ENCODE measurements at regions not wholly inside any gene's neighbourhood (a gene's known extent, or its start where the extent isn't known, plus 50 kb on each side); places are given as distances from the start of the nearest gene placed in this dataset.
"Not testable (repeated sequence)": the region's sequence is repeated elsewhere in the genome, so short reads cannot be mapped to it uniquely, and the experiment has no call there.

GRCh38 chr2:75882530-75882929 is 171.8 kb upstream of the GCFC2 start:
- Histone ChIP-seq H3K4me1 (ENCODE audit: control insufficient read depth, extremely low read depth, insufficient read depth, low read length) (no peaks in the 10 kb centered on the region), H3K27ac (ENCODE audit: insufficient read depth, low read length) (no peak overlapping the region), H3K27me3 (ENCODE audit: control insufficient read depth, insufficient read depth, low read length) (no peaks in the 10 kb centered on the region), H2AFZ (ENCODE audit: low read length) (no peak overlapping the region), H3K4me3 (replicated peaks in 1 of 4; ENCODE audit: control extremely low read depth in 1 of 4, insufficient read depth in 1 of 4, low read depth in 3 of 4, low read length in 4 of 4) (no peak overlapping the region), H3K79me2 (ENCODE audit: control insufficient read depth, insufficient read depth, low read length) (no peaks in the 10 kb centered on the region), H3K36me3 (ENCODE audit: control insufficient read depth, insufficient read depth, low read length) (no peaks in the 10 kb centered on the region), H3K9me3 (ENCODE audit: control insufficient read depth, insufficient read depth, low read depth, low read length) (no peaks in the 10 kb centered on the region), H3K9ac (ENCODE audit: insufficient read depth, low read length) (no peak overlapping the region), H3K4me2 (ENCODE audit: extremely low read depth, insufficient read depth, low read length) (no peak overlapping the region), H4K20me1 (ENCODE audit: control insufficient read depth, extremely low read depth, insufficient read depth, low read length) (no peaks in the 10 kb centered on the region)
- TF ChIP-seq CTCF (conservative IDR thresholded peaks at IDR 0.05 in 1 of 2, IDR thresholded peaks at IDR 0.05 in 1 of 2; ENCODE audit: low read depth in 1 of 2, low read length in 2 of 2) (no peak), EZH2 (IDR thresholded peaks at IDR 0.05; ENCODE audit: low read length, missing control alignments) (no peak)
- DNase-seq (ENCODE audit: low read depth in 2 of 2), result no peak

GRCh38 chr2:75875606-75876005 is 164.9 kb upstream of the GCFC2 start:
- not testable (repeated sequence) for H3K9ac ChIP-seq (ENCODE audit: insufficient read depth, low read length); H3K79me2 ChIP-seq (ENCODE audit: control insufficient read depth, insufficient read depth, low read length); DNase-seq (ENCODE audit: low read depth in 2 of 2); H4K20me1 ChIP-seq (ENCODE audit: control insufficient read depth, extremely low read depth, insufficient read depth, low read length); H3K27ac ChIP-seq (ENCODE audit: insufficient read depth, low read length); H3K4me1 ChIP-seq (ENCODE audit: control insufficient read depth, extremely low read depth, insufficient read depth, low read length); H3K4me2 ChIP-seq (ENCODE audit: extremely low read depth, insufficient read depth, low read length); H3K9me3 ChIP-seq (ENCODE audit: control insufficient read depth, insufficient read depth, low read depth, low read length); H3K4me3 ChIP-seq (replicated peaks in 1 of 4; ENCODE audit: control extremely low read depth in 1 of 4, insufficient read depth in 1 of 4, low read depth in 3 of 4, low read length in 4 of 4); H2AFZ ChIP-seq (ENCODE audit: low read length); H3K36me3 ChIP-seq (ENCODE audit: control insufficient read depth, insufficient read depth, low read length); H3K27me3 ChIP-seq (ENCODE audit: control insufficient read depth, insufficient read depth, low read length)

- not testable (repeated sequence) for H3K27me3 ChIP-seq (ENCODE audit: control insufficient read depth, insufficient read depth, low read length); H3K9me3 ChIP-seq (ENCODE audit: control insufficient read depth, insufficient read depth, low read depth, low read length); H3K9ac ChIP-seq (ENCODE audit: insufficient read depth, low read length); H4K20me1 ChIP-seq (ENCODE audit: control insufficient read depth, extremely low read depth, insufficient read depth, low read length); H3K4me3 ChIP-seq (replicated peaks in 1 of 4; ENCODE audit: control extremely low read depth in 1 of 4, insufficient read depth in 1 of 4, low read depth in 3 of 4, low read length in 4 of 4); H3K27ac ChIP-seq (ENCODE audit: insufficient read depth, low read length); H2AFZ ChIP-seq (ENCODE audit: low read length); H3K79me2 ChIP-seq (ENCODE audit: control insufficient read depth, insufficient read depth, low read length); H3K36me3 ChIP-seq (ENCODE audit: control insufficient read depth, insufficient read depth, low read length); H3K4me2 ChIP-seq (ENCODE audit: extremely low read depth, insufficient read depth, low read length); DNase-seq (ENCODE audit: low read depth in 2 of 2); H3K4me1 ChIP-seq (ENCODE audit: control insufficient read depth, extremely low read depth, insufficient read depth, low read length)
Observed at GRCh38 chr2:75871762-75872614, 161.3 kb upstream of the GCFC2 start.

GRCh38 chr2:75870651-75871137 is 160.0 kb upstream of the GCFC2 start:
- no peak for DNase-seq (ENCODE audit: low read depth in 2 of 2)
- H3K79me2 ChIP-seq (ENCODE audit: control insufficient read depth, insufficient read depth, low read length), result no peaks in the 10 kb centered on the region
- H3K27ac ChIP-seq (ENCODE audit: insufficient read depth, low read length), result no peak overlapping the region
- no peak overlapping the region for H3K4me3 ChIP-seq (replicated peaks in 1 of 4; ENCODE audit: control extremely low read depth in 1 of 4, insufficient read depth in 1 of 4, low read depth in 3 of 4, low read length in 4 of 4)
- no peak overlapping the region for H3K9ac ChIP-seq (ENCODE audit: insufficient read depth, low read length)
- no peaks in the 10 kb centered on the region for H3K4me1 ChIP-seq (ENCODE audit: control insufficient read depth, extremely low read depth, insufficient read depth, low read length)
- no peaks in the 10 kb centered on the region for H3K27me3 ChIP-seq (ENCODE audit: control insufficient read depth, insufficient read depth, low read length)
- H3K36me3 ChIP-seq (ENCODE audit: control insufficient read depth, insufficient read depth, low read length), result no peaks in the 10 kb centered on the region
- no peaks in the 10 kb centered on the region for H4K20me1 ChIP-seq (ENCODE audit: control insufficient read depth, extremely low read depth, insufficient read depth, low read length)
- no peak overlapping the region for H3K4me2 ChIP-seq (ENCODE audit: extremely low read depth, insufficient read depth, low read length)
- no peak overlapping the region for H2AFZ ChIP-seq (ENCODE audit: low read length)
- TF ChIP-seq CTCF (conservative IDR thresholded peaks at IDR 0.05 in 1 of 2, IDR thresholded peaks at IDR 0.05 in 1 of 2; ENCODE audit: low read depth in 1 of 2, low read length in 2 of 2), result no peak
- TF ChIP-seq EZH2 (IDR thresholded peaks at IDR 0.05; ENCODE audit: low read length, missing control alignments), result no peak
- no peaks in the 10 kb centered on the region for H3K9me3 ChIP-seq (ENCODE audit: control insufficient read depth, insufficient read depth, low read depth, low read length)
